ENCODE measurements at regions not wholly inside any gene's neighbourhood (a gene's known extent, or its start where the extent isn't known, plus 50 kb on each side); places are given as distances from the start of the nearest gene placed in this dataset.

DNA sequence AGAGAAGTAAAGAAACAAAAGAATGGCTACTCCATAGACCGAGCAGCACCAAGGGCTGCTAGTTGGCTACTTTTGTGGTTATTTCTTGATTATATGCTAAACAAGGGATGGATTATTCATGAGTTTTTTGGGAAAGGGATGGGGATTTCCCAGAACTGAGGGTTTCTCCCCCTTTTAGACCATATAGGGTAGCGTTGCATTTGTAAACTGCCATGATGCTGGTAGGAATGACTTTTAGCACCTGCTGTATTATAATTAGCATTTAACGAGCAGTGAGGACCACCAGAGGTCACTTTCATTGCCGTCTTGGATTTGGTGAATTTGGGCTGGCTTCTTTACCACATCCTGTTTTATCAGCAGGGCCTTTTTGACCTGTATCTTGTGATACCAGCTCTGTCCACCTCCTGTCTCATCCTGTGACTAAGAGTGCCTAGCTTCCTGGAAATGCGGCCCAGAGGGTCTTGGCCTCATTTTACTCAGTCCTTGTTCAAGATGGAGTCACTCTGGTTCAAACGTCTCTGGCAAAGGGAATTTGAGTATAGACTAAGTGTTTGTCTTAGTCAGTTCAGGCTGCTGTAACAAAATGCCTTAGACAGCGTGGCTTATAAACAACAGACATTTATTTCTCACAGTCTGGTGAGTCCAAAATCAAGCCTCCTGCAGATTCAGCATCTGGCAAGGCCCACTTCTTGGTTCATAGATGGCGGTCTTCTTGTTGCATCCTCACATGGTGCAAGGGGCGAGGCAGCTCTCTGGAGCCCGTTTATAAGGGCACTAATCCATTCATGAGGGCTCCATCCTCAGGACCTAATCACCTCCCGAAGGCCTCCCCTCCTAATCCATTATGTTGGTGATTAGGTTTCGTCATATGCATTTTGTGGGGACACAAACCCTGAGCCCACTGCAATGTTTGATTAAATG, 348.3 kb upstream of the SFSWAP start:
- DNase-seq = no peak
- H3K4me3 ChIP-seq = no peak overlapping the region
- H3K27me3 ChIP-seq = no peaks in the 10 kb centered on the region
- H3K36me3 ChIP-seq (replicated peaks in 1 of 2) = no peaks in the 10 kb centered on the region
- H3K9me3 ChIP-seq (replicated peaks in 1 of 3) = no peaks in the 10 kb centered on the region
- no peak overlapping the region for H3K27ac ChIP-seq
- TF ChIP-seq POLR2A (IDR thresholded peaks at IDR 0.05) = no peak
- TF ChIP-seq, protein P1, sequence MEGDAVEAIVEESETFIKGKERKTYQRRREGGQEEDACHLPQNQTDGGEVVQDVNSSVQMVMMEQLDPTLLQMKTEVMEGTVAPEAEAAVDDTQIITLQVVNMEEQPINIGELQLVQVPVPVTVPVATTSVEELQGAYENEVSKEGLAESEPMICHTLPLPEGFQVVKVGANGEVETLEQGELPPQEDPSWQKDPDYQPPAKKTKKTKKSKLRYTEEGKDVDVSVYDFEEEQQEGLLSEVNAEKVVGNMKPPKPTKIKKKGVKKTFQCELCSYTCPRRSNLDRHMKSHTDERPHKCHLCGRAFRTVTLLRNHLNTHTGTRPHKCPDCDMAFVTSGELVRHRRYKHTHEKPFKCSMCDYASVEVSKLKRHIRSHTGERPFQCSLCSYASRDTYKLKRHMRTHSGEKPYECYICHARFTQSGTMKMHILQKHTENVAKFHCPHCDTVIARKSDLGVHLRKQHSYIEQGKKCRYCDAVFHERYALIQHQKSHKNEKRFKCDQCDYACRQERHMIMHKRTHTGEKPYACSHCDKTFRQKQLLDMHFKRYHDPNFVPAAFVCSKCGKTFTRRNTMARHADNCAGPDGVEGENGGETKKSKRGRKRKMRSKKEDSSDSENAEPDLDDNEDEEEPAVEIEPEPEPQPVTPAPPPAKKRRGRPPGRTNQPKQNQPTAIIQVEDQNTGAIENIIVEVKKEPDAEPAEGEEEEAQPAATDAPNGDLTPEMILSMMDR (IDR thresholded peaks at IDR 0.05) = no peak
- intact Hi-C loops (cut with DNase I) = no loop called here
- no peaks in the 10 kb centered on the region for H3K4me1 ChIP-seq (replicated peaks in 1 of 2)
- WGBS, 4 donors = 70 to 80% (median 77%) methylated on average over 12 of the region's 12 CpGs

GRCh38 chr12:131363393-131363792, 347.5 kb upstream of the SFSWAP start:
- Histone ChIP-seq H3K27me3 (no peaks in the 10 kb centered on the region), H3K4me3 (no peak overlapping the region), H3K36me3 (replicated peaks in 1 of 2) (no peaks in the 10 kb centered on the region), H3K4me1 (replicated peaks in 1 of 2) (no peaks in the 10 kb centered on the region), H3K9me3 (replicated peaks in 1 of 3) (no peaks in the 10 kb centered on the region), H3K27ac (no peak overlapping the region)
- intact Hi-C loops (cut with DNase I) = no loop called here
- DNase-seq = no peak
- 84 to 92% (median 89%) methylated on average over 3 to 7 of the region's 7 CpGs for WGBS, 4 donors
- TF ChIP-seq, protein P1 (IDR thresholded peaks at IDR 0.05) = no peak
- no peak for TF ChIP-seq POLR2A (IDR thresholded peaks at IDR 0.05)

DNA sequence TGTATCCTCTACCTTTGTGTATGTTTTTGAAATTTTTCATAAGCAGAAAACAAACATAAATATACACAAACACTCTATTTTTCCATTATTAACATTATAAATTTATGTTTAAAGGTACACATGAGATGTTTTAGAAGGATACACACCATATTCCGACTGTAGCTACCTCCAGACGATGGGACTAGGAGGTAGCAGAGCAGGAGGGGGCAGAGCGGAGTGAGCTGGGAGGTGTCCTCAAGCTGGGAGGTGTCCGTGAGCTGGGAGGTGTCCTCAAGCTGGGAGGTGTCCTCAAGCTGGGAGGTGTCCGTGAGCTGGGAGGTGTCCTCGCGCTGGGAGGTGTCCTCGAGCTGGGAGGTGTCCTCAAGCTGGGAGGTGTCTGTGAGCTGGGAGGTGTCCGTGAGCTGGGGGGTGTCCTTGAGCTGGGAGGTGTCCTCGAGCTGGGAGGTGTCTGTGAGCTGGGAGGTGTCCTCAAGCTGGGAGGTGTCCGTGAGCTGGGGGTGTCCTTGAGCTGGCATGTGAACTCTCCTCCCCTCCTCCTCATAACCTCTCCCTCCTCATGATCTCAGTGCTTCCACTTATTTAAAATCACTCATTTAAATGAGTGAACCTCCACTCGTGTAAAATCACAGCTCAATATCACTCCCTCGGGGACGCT, 346.9 kb upstream of the SFSWAP start:
- H3K9me3 ChIP-seq (replicated peaks in 1 of 3) = no peaks in the 10 kb centered on the region
- H3K4me1 ChIP-seq (replicated peaks in 1 of 2) = no peaks in the 10 kb centered on the region
- DNase-seq = no peak
- no peak for TF ChIP-seq POLR2A (IDR thresholded peaks at IDR 0.05)
- TF ChIP-seq, protein P1 (IDR thresholded peaks at IDR 0.05) = no peak
- H3K4me3 ChIP-seq = no peak overlapping the region
- H3K27ac ChIP-seq = no peak overlapping the region
- WGBS, 4 donors = 46 to 67% (median 56%) methylated on average over 8 to 14 of the region's 14 CpGs
- no peaks in the 10 kb centered on the region for H3K36me3 ChIP-seq (replicated peaks in 1 of 2)
- H3K27me3 ChIP-seq = no peaks in the 10 kb centered on the region
- intact Hi-C loops (cut with DNase I) = no loop called here

DNA sequence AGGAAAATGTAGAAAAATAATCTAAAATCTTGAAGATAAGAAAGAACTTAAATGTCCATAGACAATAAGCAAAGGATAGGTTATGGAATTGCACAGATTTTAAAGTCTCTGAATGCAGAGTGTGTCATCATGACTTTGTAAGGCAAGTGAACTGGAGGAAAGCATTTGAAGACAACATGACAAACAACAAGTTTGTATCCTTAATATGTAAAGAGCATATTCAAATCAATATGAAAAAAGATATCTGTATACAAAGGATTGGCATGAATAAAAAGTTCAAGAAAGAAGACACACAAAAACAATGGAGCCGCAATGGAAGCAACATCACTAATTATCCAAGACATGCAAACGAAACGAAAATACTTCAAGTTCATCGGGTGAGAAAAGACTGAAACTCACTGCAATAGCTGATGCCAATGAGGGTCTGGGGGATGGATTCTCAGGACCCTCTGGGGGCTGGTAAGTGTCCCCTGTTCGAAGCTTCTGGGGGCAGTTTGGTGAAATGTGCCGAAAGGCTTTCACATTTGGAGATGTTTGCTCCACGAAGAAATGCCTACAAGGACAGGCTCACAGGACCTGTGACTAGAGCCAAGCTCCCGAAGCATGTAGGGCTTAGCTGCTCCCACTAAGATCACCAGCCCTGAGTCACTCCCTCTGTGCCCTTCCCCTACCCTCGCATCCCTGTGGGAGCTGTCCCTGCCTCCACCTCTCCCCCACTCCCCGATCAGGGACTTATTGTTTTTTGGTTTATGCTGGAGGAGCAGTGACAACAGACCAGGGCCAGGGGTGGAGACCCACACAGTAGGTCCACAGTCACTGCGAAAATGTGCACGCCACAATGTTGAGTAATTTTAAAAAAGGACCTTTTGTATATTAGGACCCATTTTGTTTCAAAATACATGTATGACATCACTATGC, 345.7 kb upstream of the SFSWAP start:
- intact Hi-C loops (cut with DNase I) = no loop called here
- 83 to 88% (median 86%) methylated on average over 11 to 12 of the region's 12 CpGs for WGBS, 4 donors
- H3K4me1 ChIP-seq (replicated peaks in 1 of 2) = no peaks in the 10 kb centered on the region
- no peak overlapping the region for H3K27ac ChIP-seq
- no peaks in the 10 kb centered on the region for H3K36me3 ChIP-seq (replicated peaks in 1 of 2)
- no peaks in the 10 kb centered on the region for H3K9me3 ChIP-seq (replicated peaks in 1 of 3)
- no peak overlapping the region for H3K4me3 ChIP-seq
- DNase-seq = no peak
- H3K27me3 ChIP-seq = no peaks in the 10 kb centered on the region
- TF ChIP-seq, protein P1 (IDR thresholded peaks at IDR 0.05) = no peak
- TF ChIP-seq POLR2A (IDR thresholded peaks at IDR 0.05) = no peak

Data from adrenal gland (tissue), 9 donors.